GM18502 (cell line): ENCODE measurements at regions not wholly inside any gene's neighbourhood (a gene's known extent, or its start where the extent isn't known, plus 50 kb on each side); places are given as distances from the start of the nearest gene placed in this dataset.

Experiments used
- ATAC-seq: cut with Tn5 transposase; IDR thresholded peaks from one replicate; pipeline ENCODE4 v1.9.1; 2021; ENCODE audit warnings: mild to moderate bottlenecking; ENCODE audit not compliant: unreplicated experiment, poor library complexity

- ATAC-seq: no peak
Observed at GRCh38 chr4:14620567-14621141, 381.6 kb upstream of the CPEB2 start.

GRCh38 chr4:14621731-14622463 is 380.4 kb upstream of the CPEB2 start:
- ATAC-seq: no peak

- no peak for ATAC-seq
Observed at GRCh38 chr4:14627038-14627437, 375.2 kb upstream of the CPEB2 start.

GRCh38 chr4:14631806-14632440 is 370.4 kb upstream of the CPEB2 start:
- no peak for ATAC-seq

- ATAC-seq: no peak
Observed at GRCh38 chr4:14636563-14636962, 365.7 kb upstream of the CPEB2 start.

GRCh38 chr4:14640476-14640875 is 361.8 kb upstream of the CPEB2 start:
- ATAC-seq: no peak

- ATAC-seq: no peak
Observed at GRCh38 chr4:14641871-14642270, 360.4 kb upstream of the CPEB2 start.

- ATAC-seq: no peak
Observed at GRCh38 chr4:14644580-14645282, 357.6 kb upstream of the CPEB2 start.

- no peak for ATAC-seq
Observed at GRCh38 chr4:14646831-14647230, 355.4 kb upstream of the CPEB2 start.

- ATAC-seq: no peak
Observed at GRCh38 chr4:14650127-14650526, 352.2 kb upstream of the CPEB2 start.

- no peak for ATAC-seq
Observed at GRCh38 chr4:14652522-14652921, 349.8 kb upstream of the CPEB2 start.

- no peak for ATAC-seq
Observed at GRCh38 chr4:14653338-14653737, 348.9 kb upstream of the CPEB2 start.

GRCh38 chr4:14659286-14659685 is 343.0 kb upstream of the CPEB2 start:
- no peak for ATAC-seq

GRCh38 chr4:14667624-14668151 is 334.6 kb upstream of the CPEB2 start:
- no peak for ATAC-seq

- no peak for ATAC-seq
Observed at GRCh38 chr4:14668296-14668695, 334.0 kb upstream of the CPEB2 start.

GRCh38 chr4:14669371-14669770 is 332.9 kb upstream of the CPEB2 start:
- no peak for ATAC-seq

GRCh38 chr4:14671146-14671545 is 331.1 kb upstream of the CPEB2 start:
- no peak for ATAC-seq

- ATAC-seq: no peak
Observed at GRCh38 chr4:14675279-14675985, 326.8 kb upstream of the CPEB2 start.

- ATAC-seq: no peak
Observed at GRCh38 chr4:14679906-14680305, 322.4 kb upstream of the CPEB2 start.

- no peak for ATAC-seq
Observed at GRCh38 chr4:14681330-14681729, 321.0 kb upstream of the CPEB2 start.
